ENCODE measurements at regions not wholly inside any gene's neighbourhood (a gene's known extent, or its start where the extent isn't known, plus 50 kb on each side); places are given as distances from the start of the nearest gene placed in this dataset.

- peak; percentile 16 for DNase-seq (ENCODE audit: low spot score)
- TF ChIP-seq CTCF (IDR thresholded peaks at IDR 0.05; ENCODE audit: extremely low read depth, missing control alignments): no peak
Measured at GRCh38 chr5:35303152-35303551, 72.9 kb upstream of the PRLR start.

- peak; percentile 38 for DNase-seq (ENCODE audit: low spot score)
- TF ChIP-seq CTCF (IDR thresholded peaks at IDR 0.05; ENCODE audit: extremely low read depth, missing control alignments): no peak
Measured at GRCh38 chr5:35302544-35302943, 72.3 kb upstream of the PRLR start.

GRCh38 chr5:35297755-35298154 lies 67.5 kb upstream of the PRLR start:
- DNase-seq (ENCODE audit: low spot score): no peak
- TF ChIP-seq CTCF (IDR thresholded peaks at IDR 0.05; ENCODE audit: extremely low read depth, missing control alignments): no peak

GRCh38 chr5:35294976-35295375 lies 64.7 kb upstream of the PRLR start:
- TF ChIP-seq CTCF (IDR thresholded peaks at IDR 0.05; ENCODE audit: extremely low read depth, missing control alignments): no peak

GRCh38 chr5:35294017-35294416 lies 63.7 kb upstream of the PRLR start:
- no peak for TF ChIP-seq CTCF (IDR thresholded peaks at IDR 0.05; ENCODE audit: extremely low read depth, missing control alignments)
- no peak for DNase-seq (ENCODE audit: low spot score)

More at GRCh38 chr5:35294976-35295375, 64.7 kb upstream of the PRLR start:
- DNase-seq (ENCODE audit: low spot score): no peak

GRCh38 chr5:35285435-35285834 lies 55.1 kb upstream of the PRLR start:
- no peak for TF ChIP-seq CTCF (IDR thresholded peaks at IDR 0.05; ENCODE audit: extremely low read depth, missing control alignments)
- no peak for DNase-seq (ENCODE audit: low spot score)

- TF ChIP-seq CTCF (IDR thresholded peaks at IDR 0.05; ENCODE audit: extremely low read depth, missing control alignments): no peak
Measured at GRCh38 chr5:35285011-35285410, 54.7 kb upstream of the PRLR start.

More at GRCh38 chr5:35285011-35285410, 54.7 kb upstream of the PRLR start:
- no peak for DNase-seq (ENCODE audit: low spot score)

All from GM20000 (cell line).